ENCODE measurements at regions not wholly inside any gene's neighbourhood (a gene's known extent, or its start where the extent isn't known, plus 50 kb on each side); places are given as distances from the start of the nearest gene placed in this dataset.

- TF ChIP-seq, protein P1, sequence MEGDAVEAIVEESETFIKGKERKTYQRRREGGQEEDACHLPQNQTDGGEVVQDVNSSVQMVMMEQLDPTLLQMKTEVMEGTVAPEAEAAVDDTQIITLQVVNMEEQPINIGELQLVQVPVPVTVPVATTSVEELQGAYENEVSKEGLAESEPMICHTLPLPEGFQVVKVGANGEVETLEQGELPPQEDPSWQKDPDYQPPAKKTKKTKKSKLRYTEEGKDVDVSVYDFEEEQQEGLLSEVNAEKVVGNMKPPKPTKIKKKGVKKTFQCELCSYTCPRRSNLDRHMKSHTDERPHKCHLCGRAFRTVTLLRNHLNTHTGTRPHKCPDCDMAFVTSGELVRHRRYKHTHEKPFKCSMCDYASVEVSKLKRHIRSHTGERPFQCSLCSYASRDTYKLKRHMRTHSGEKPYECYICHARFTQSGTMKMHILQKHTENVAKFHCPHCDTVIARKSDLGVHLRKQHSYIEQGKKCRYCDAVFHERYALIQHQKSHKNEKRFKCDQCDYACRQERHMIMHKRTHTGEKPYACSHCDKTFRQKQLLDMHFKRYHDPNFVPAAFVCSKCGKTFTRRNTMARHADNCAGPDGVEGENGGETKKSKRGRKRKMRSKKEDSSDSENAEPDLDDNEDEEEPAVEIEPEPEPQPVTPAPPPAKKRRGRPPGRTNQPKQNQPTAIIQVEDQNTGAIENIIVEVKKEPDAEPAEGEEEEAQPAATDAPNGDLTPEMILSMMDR (IDR thresholded peaks at IDR 0.05; ENCODE audit: poor library complexity, severe bottlenecking) = no peak
- TF ChIP-seq MXI1 (conservative IDR thresholded peaks at IDR 0.05; ENCODE audit: poor library complexity, severe bottlenecking) (no peak), REST (IDR thresholded peaks at IDR 0.05; ENCODE audit: borderline replicate concordance) (no peak), EP300 (conservative IDR thresholded peaks at IDR 0.05; ENCODE audit: poor library complexity, severe bottlenecking) (no peak), EZH2 (IDR thresholded peaks at IDR 0.05; ENCODE audit: borderline replicate concordance, insufficient read depth, low read length, poor library complexity, severe bottlenecking) (no peak), SMC3 (conservative IDR thresholded peaks at IDR 0.05; ENCODE audit: poor library complexity) (no peak), POLR2AphosphoS5 (IDR thresholded peaks at IDR 0.05) (no peak), RAD21 (conservative IDR thresholded peaks at IDR 0.05) (no peak)
These were observed 113.7 kb upstream of the ZKSCAN2 start for GRCh38 chr16:25371342-25371741.

Measured in neural cell (in vitro differentiated cells).